Transverse colon (tissue), 4 donors: ENCODE measurements at regions not wholly inside any gene's neighbourhood (a gene's known extent, or its start where the extent isn't known, plus 50 kb on each side); places are given as distances from the start of the nearest gene placed in this dataset.
"Not testable (repeated sequence)": the region's sequence is repeated elsewhere in the genome, so short reads cannot be mapped to it uniquely, and the experiment has no call there.

Experiments used
- CTCF ChIP-seq, 5 experiments: fragments of 200-600 bp in 3 of 5; fragments of 450-650 bp in 2 of 5; sonication (generic) in 3 of 5; IDR thresholded peaks; 1 replicate in 2 of 5; 2 replicates in 3 of 5; pipeline ENCODE4 v1.5.1; 2016 to 2017; ENCODE audit warnings: antibody characterized with exemption in 5 of 5, inconsistent platforms in 3 of 5, mild to moderate bottlenecking in 2 of 5, moderate library complexity in 1 of 5
- POLR2A ChIP-seq: fragments of 450-650 bp; IDR thresholded peaks from one replicate; pipeline ENCODE4 v1.6.1; 2016; ENCODE audit warnings: antibody characterized with exemption, mild to moderate bottlenecking, moderate library complexity
- POLR2AphosphoS5 ChIP-seq, 3 donors: sonication (generic); formaldehyde crosslinking; IDR thresholded peaks; one replicate each; pipeline ENCODE4 v1.6.1; 2016; ENCODE audit warnings: antibody characterized with exemption in 3 of 3

GRCh38 chr2:11088821-11089220 lies 66.4 kb upstream of the SLC66A3 start:
- not testable (repeated sequence) for TF ChIP-seq CTCF (IDR thresholded peaks at IDR 0.05); POLR2AphosphoS5 (IDR thresholded peaks at IDR 0.05); POLR2A
